GM12801 (cell line): ENCODE measurements at regions not wholly inside any gene's neighbourhood (a gene's known extent, or its start where the extent isn't known, plus 50 kb on each side); places are given as distances from the start of the nearest gene placed in this dataset.

Experiments
- CTCF ChIP-seq: IDR thresholded peaks from one replicate; pipeline ENCODE4 v1.5.1; 2011; ENCODE audit warnings: control low read depth; ENCODE audit not compliant: insufficient read length; ENCODE audit errors: extremely low read depth

- TF ChIP-seq CTCF: no peak
Observed at GRCh38 chr2:18396329-18397010, 164.0 kb downstream of the RDH14 start.

DNA sequence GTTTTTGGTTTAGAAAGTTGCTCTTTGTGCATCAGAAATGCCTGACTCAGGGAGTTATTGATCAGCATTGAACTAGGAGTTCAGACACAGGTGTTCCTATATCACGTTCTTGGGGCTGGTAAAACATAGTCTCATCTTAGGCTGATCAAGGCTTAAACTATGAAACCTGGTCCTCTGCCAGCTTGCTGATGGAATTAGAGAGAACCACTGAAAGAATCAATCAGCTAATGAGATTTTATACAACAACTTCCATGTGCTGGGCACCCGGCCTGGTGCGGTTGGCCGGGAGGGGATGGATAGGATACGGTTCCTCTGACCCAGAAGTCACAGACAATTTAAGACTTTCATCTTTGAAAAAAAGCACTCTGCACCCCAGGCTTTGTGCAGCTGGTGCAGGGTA, 164.9 kb downstream of the RDH14 start:
- no peak for TF ChIP-seq CTCF

DNA sequence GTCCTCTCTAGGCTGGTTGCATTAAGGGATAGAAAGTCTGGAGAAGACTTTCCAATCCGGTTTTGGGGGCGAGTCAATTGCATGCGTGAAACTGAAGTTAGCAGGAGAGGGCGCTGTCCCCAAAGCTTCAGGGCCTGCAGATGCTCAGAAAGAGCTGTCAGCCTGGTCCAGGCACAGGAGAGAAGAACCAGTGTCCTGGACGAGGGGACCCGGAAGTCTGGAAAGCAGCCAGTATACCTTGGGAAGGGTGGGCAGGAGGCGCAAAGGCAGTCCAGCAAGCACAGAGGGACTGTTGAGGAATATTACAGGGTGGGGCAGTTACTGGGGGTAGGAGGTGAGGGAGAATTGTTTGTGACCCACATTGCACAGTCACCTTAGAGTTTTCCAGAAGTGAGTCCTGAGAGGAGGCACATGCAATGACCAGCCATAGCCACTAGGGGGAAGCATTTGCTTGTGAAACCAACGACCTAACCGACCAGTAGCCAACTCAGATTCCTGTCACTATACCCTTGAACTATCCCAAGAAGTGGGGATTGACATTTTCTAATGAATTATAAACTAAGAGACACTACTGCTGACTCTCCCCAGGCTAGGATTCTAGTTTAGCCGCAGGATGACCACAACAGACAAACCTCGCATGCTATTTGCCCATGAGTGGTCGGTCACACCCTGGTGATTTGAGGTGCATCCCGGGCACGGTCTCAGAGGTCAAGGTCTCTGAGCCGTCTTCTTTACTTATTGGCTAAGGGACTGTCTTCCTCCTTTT, 172.8 kb downstream of the RDH14 start:
- TF ChIP-seq CTCF: peak; percentile 88

GRCh38 chr2:18384242-18384641, 176.2 kb downstream of the RDH14 start:
- no peak for TF ChIP-seq CTCF

DNA sequence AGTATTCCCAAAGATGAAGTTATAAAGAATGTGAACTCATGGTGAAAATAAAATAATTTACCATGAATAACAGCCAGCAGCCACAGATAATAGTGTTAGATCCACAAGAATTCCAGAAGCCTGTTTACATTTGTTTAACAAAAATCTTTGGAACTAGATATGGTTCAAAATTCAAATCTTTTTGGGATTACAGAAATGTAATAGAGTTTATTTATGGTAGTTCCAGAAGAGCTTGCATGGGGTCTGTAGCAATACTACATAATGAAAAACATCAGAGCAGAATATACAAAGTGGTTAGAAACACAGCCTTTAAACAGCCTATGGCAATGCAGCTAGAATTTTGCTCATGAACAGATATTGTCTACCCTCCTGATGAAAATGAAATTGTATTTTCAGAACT, 179.1 kb downstream of the RDH14 start:
- no peak for TF ChIP-seq CTCF

DNA sequence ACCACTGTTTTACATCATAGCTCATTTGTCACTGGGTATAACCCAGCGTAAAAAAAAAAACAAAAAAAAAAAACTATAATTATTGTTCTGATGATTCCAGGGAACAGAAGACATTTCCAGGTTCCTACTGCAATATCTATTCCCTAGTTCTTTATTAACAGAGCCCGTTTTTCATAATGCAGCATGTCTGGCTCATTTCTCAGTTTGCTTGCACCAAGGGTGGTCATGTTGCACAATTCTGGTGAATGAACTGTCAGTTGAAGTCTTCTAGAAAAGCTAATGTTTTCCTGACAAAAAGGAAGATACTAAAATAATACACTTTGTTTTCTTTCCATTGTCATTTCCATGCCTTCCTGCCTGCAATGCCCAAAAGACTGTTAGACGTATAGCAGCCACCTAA, 180.1 kb downstream of the RDH14 start:
- no peak for TF ChIP-seq CTCF

- no peak for TF ChIP-seq CTCF
Observed at GRCh38 chr2:18379870-18380269, 180.6 kb downstream of the RDH14 start.
